ENCODE measurements at regions not wholly inside any gene's neighbourhood (a gene's known extent, or its start where the extent isn't known, plus 50 kb on each side); places are given as distances from the start of the nearest gene placed in this dataset.
"Not testable (repeated sequence)": the region's sequence is repeated elsewhere in the genome, so short reads cannot be mapped to it uniquely, and the experiment has no call there.

GRCh38 chr12:79993106-79993862 lies 58.4 kb upstream of the PPP1R12A start:
- H3K4me3 ChIP-seq (ENCODE audit: low read depth, low read length), result no peak overlapping the region
- TF ChIP-seq CTCF (conservative IDR thresholded peaks at IDR 0.05; ENCODE audit: low read depth, low read length), result no peak
- no peak for DNase-seq (ENCODE audit: low read depth)

- no peak for DNase-seq (ENCODE audit: low read depth)
- TF ChIP-seq CTCF (conservative IDR thresholded peaks at IDR 0.05; ENCODE audit: low read depth, low read length), result no peak
- no peak overlapping the region for H3K4me3 ChIP-seq (ENCODE audit: low read depth, low read length)
Measured at GRCh38 chr12:79991586-79991985, 56.7 kb upstream of the PPP1R12A start.

- DNase-seq (ENCODE audit: low read depth); H3K4me3 ChIP-seq (ENCODE audit: low read depth, low read length): not testable (repeated sequence)
Measured at GRCh38 chr12:79990509-79991338, 55.8 kb upstream of the PPP1R12A start.

GRCh38 chr12:79988368-79988767 lies 53.5 kb upstream of the PPP1R12A start:
- no peak for TF ChIP-seq CTCF (conservative IDR thresholded peaks at IDR 0.05; ENCODE audit: low read depth, low read length)
- no peak overlapping the region for H3K4me3 ChIP-seq (ENCODE audit: low read depth, low read length)
- peak; percentile 22 for DNase-seq (ENCODE audit: low read depth)

GRCh38 chr12:79987731-79988130 lies 52.8 kb upstream of the PPP1R12A start:
- DNase-seq (ENCODE audit: low read depth), result no peak

More at GRCh38 chr12:79987731-79988130, 52.8 kb upstream of the PPP1R12A start:
- no peak for TF ChIP-seq CTCF (conservative IDR thresholded peaks at IDR 0.05; ENCODE audit: low read depth, low read length)
- no peak overlapping the region for H3K4me3 ChIP-seq (ENCODE audit: low read depth, low read length)

Data from choroid plexus epithelial cell (primary cell).